ENCODE measurements at regions not wholly inside any gene's neighbourhood (a gene's known extent, or its start where the extent isn't known, plus 50 kb on each side); places are given as distances from the start of the nearest gene placed in this dataset.
A peak's percentile ranks its signal among the peaks of the same experiment; 100 is the strongest.

DNA sequence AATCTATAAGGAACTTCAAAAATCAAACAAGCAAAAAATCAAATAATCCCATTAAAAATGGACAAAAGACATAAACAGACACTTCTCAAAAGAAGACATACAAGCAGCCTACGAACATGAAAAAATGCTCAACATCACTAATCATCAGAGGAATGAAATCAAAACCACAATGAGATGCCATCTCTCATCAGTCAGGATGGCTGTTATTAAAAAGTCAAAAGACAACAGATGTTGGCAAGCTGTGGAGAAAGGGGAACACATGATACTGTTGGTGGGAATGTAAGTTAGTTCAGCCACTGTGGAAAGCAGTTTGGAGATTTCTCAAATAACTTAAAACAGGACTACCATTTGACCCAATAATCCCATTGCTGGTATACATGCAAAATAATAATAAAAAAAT is 226.4 kb downstream of the S1PR1 start:
- 85 to 91% methylated on average over 1 of the region's 1 CpG for WGBS, 2 donors
- Histone ChIP-seq H3K27ac (no peak overlapping the region), H3K4me3 (replicated peaks in 1 of 3) (no peak overlapping the region), H3K9me3 (no peaks in the 10 kb centered on the region), H3K36me3 (no peaks in the 10 kb centered on the region), H3K27me3 (no peaks in the 10 kb centered on the region), H3K4me1 (no peaks in the 10 kb centered on the region)
- no peak for DNase-seq
- no peak for TF ChIP-seq POLR2A (IDR thresholded peaks at IDR 0.05)
- TF ChIP-seq, protein P1, sequence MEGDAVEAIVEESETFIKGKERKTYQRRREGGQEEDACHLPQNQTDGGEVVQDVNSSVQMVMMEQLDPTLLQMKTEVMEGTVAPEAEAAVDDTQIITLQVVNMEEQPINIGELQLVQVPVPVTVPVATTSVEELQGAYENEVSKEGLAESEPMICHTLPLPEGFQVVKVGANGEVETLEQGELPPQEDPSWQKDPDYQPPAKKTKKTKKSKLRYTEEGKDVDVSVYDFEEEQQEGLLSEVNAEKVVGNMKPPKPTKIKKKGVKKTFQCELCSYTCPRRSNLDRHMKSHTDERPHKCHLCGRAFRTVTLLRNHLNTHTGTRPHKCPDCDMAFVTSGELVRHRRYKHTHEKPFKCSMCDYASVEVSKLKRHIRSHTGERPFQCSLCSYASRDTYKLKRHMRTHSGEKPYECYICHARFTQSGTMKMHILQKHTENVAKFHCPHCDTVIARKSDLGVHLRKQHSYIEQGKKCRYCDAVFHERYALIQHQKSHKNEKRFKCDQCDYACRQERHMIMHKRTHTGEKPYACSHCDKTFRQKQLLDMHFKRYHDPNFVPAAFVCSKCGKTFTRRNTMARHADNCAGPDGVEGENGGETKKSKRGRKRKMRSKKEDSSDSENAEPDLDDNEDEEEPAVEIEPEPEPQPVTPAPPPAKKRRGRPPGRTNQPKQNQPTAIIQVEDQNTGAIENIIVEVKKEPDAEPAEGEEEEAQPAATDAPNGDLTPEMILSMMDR (IDR thresholded peaks at IDR 0.05) = no peak
- intact Hi-C loops (cut with DNase I) = no loop called here

DNA sequence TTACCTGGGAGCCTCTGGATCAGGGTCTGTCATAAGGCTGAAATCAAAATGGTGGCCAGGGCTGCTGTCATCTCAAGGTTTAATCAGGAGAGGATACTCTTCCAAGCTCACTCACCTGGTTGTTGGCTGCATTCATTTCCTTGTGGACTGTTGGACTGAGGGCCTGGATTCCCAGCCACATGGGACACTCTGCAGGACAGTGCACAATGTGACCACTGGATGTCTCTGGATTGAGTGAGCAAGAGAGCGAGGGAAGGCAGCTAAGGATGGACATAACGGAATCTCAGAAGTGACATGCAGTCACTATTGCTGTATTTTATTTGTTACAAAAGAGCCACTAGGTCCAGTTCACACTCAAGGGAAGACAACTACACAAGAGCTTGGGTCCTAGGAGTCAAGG is 229.1 kb downstream of the S1PR1 start:
- intact Hi-C loops (cut with DNase I) = no loop called here
- no peak overlapping the region for H3K27ac ChIP-seq
- H3K9me3 ChIP-seq = no peaks in the 10 kb centered on the region
- no peaks in the 10 kb centered on the region for H3K36me3 ChIP-seq
- no peaks in the 10 kb centered on the region for H3K27me3 ChIP-seq
- H3K4me3 ChIP-seq (replicated peaks in 1 of 3) = no peak overlapping the region
- no peak for DNase-seq
- 94 to 97% methylated on average over 2 of the region's 2 CpGs for WGBS, 2 donors
- no peaks in the 10 kb centered on the region for H3K4me1 ChIP-seq
- TF ChIP-seq POLR2A (IDR thresholded peaks at IDR 0.05) = no peak

GRCh38 chr1:101474039-101474665 is 237.3 kb downstream of the S1PR1 start:
- WGBS, 2 donors = 0% methylated on average over 1 of the region's 1 CpG
- no peaks in the 10 kb centered on the region for H3K36me3 ChIP-seq
- H3K27ac ChIP-seq = no peak overlapping the region
- no peak overlapping the region for H3K4me3 ChIP-seq (replicated peaks in 1 of 3)
- H3K9me3 ChIP-seq = no peaks in the 10 kb centered on the region
- H3K27me3 ChIP-seq = no peaks in the 10 kb centered on the region
- DNase-seq = peak; percentile 5 to 7
- TF ChIP-seq, protein P1 (IDR thresholded peaks at IDR 0.05) = peak in 5 of 6 experiments; percentile 15 to 50 (median 32)
- TF ChIP-seq POLR2A (IDR thresholded peaks at IDR 0.05) = no peak
- no peaks in the 10 kb centered on the region for H3K4me1 ChIP-seq
- intact Hi-C loops (cut with DNase I) = no loop called here

DNA sequence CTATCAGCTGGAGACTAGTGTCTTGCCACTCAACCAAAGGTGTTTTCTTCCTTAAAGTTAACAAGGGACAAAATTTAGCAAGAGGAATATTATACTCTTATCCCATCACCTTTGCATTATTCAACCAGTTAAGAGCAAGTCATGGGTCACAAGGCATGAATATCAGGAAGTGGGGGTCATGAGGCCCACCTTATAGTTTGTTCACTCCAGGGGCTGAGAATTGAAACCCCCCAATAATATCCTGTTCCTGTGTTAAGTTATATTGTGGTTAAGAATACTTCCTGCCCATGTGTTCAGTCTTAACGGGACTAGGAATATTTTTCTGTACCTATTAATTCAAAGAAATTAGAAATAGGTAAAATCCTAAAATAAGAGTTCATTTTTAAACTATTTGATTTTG is 239.7 kb downstream of the S1PR1 start:
- no peaks in the 10 kb centered on the region for H3K27me3 ChIP-seq
- no peak overlapping the region for H3K27ac ChIP-seq
- no peak overlapping the region for H3K4me3 ChIP-seq (replicated peaks in 1 of 3)
- H3K4me1 ChIP-seq = peaks cover 6 to 7% of the 10 kb centered on the region in 2 donors
- intact Hi-C loops (cut with DNase I) = no loop called here
- no peaks in the 10 kb centered on the region for H3K9me3 ChIP-seq
- no peak for DNase-seq
- no peaks in the 10 kb centered on the region for H3K36me3 ChIP-seq
- TF ChIP-seq, protein P1 (IDR thresholded peaks at IDR 0.05) = no peak
- TF ChIP-seq POLR2A (IDR thresholded peaks at IDR 0.05) = no peak
- WGBS, 2 donors = 74 to 79% methylated on average over 1 of the region's 1 CpG

DNA sequence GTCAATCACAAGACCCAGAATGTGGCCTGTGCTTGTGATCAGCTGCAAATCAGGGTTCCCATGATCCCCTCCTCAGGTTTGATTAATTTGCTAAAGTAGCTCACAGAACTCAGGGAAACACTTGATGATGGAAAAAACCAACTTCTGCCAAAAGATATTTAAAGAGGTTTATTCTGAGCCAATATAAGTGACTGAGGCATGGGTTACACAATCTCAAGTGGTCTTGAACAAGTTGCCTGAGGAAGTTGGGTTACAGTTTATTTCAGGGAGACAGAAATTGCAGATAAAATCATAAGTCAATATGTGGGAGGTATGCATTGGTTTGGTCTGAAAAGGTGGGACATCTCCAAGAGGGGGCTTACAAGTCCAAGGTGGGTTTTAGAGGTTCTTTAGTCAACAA is 243.1 kb downstream of the S1PR1 start:
- H3K4me3 ChIP-seq (replicated peaks in 1 of 3) = no peak overlapping the region
- H3K27me3 ChIP-seq = no peaks in the 10 kb centered on the region
- H3K9me3 ChIP-seq = no peaks in the 10 kb centered on the region
- TF ChIP-seq, protein P1 (IDR thresholded peaks at IDR 0.05) = no peak
- no peak for TF ChIP-seq POLR2A (IDR thresholded peaks at IDR 0.05)
- intact Hi-C loops (cut with DNase I) = no loop called here
- no peak for DNase-seq
- H3K4me1 ChIP-seq = peaks cover 6 to 14% of the 10 kb centered on the region in 2 donors
- H3K27ac ChIP-seq = peak overlapping the region in 2 of 3 donors; percentile 24 to 59
- no peaks in the 10 kb centered on the region for H3K36me3 ChIP-seq
